ENCODE measurements at regions not wholly inside any gene's neighbourhood (a gene's known extent, or its start where the extent isn't known, plus 50 kb on each side); places are given as distances from the start of the nearest gene placed in this dataset.

DNA sequence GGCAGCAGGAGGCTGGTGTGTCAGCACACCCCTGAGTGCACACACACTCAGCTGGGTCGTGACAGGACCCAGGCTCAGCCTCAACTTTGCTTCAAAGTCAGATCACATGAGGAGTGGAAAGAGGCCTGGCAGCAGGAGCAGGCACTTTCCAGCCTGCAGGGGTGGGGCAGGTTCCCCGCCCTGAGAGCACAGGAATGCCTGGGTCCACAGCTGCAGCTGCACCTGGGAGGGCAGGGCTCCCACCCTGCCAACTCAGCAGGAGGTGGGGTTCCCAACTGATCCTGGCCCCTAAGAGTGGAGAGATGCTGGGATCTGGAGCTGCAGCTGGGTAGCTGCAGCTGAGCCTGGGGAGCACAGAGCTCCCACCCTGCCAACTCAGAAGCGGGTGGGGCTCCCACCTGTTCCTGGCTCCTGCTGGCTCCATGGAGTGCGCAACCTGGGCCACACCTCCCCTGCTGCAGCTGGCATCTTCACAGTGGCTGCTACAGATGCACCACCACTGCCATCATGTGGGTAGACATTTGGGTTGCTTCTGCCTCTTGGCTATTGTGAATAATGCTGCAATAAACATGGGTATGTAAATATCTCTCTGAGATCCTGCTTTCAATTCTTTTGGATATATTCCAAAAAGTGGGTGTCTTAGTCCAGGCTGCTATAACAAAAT lies 415.4 kb downstream of the TTLL7 start:
- peak in 1 of 3 experiments; percentile 11 for TF ChIP-seq CTCF (IDR thresholded peaks at IDR 0.05)
- TF ChIP-seq EP300 (IDR thresholded peaks at IDR 0.05): no peak
